ENCODE measurements at regions not wholly inside any gene's neighbourhood (a gene's known extent, or its start where the extent isn't known, plus 50 kb on each side); places are given as distances from the start of the nearest gene placed in this dataset.

DNA sequence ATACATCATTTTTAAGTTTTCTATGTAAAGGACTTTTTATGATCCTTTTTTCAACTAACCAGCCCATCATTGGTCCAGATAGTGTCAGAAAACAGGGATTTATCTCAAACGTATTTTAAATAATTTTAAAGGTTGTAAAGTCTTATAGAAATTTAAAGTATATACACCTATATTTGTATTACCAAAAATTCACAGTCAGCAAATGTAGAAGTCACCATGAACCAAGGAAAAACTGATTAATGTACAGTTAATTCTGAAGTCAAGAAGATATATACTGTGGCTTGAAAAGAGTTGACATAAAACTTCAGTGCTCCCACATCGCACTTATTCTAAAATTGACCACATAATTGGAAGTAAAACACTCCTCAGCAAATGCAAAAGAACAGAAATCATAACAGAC, 52.4 kb upstream of the MAP2 start:
- POLR2A ChIA-PET (ENCODE audit: partially characterized antibody) = no interaction called here
- no peaks in the 10 kb centered on the region for H3K23me2 ChIP-seq (ENCODE audit: low read depth, low read length)

More for the DNA sequence above, 52.4 kb upstream of the MAP2 start:
- TF ChIP-seq EGR1 (IDR thresholded peaks at IDR 0.05; ENCODE audit: borderline replicate concordance, low read depth, low read length) = no peak
- TF ChIP-seq PHF8 (conservative IDR thresholded peaks at IDR 0.05; ENCODE audit: low read depth, low read length) = no peak
- TF ChIP-seq CEBPB (IDR thresholded peaks at IDR 0.05; ENCODE audit: low read depth, low read length) = no peak
- no peak for TF ChIP-seq MAFK (IDR thresholded peaks at IDR 0.05; ENCODE audit: low read depth, low read length)
- TF ChIP-seq HDAC6 (IDR thresholded peaks at IDR 0.05; ENCODE audit: low read depth, low read length) = no peak
- no peak for TF ChIP-seq BCL11A (IDR thresholded peaks at IDR 0.05; ENCODE audit: low read depth in 2 of 2, low read length in 2 of 2)
- TF ChIP-seq BRCA1 (IDR thresholded peaks at IDR 0.05; ENCODE audit: low read depth, low read length) = no peak
- no peak for TF ChIP-seq TAF1 (IDR thresholded peaks at IDR 0.05; ENCODE audit: low read depth, low read length)
- TF ChIP-seq, protein P1, sequence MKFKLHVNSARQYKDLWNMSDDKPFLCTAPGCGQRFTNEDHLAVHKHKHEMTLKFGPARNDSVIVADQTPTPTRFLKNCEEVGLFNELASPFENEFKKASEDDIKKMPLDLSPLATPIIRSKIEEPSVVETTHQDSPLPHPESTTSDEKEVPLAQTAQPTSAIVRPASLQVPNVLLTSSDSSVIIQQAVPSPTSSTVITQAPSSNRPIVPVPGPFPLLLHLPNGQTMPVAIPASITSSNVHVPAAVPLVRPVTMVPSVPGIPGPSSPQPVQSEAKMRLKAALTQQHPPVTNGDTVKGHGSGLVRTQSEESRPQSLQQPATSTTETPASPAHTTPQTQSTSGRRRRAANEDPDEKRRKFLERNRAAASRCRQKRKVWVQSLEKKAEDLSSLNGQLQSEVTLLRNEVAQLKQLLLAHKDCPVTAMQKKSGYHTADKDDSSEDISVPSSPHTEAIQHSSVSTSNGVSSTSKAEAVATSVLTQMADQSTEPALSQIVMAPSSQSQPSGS (IDR thresholded peaks at IDR 0.05; ENCODE audit: low read length) = no peak
- no peak for TF ChIP-seq RFX5 (IDR thresholded peaks at IDR 0.05; ENCODE audit: borderline replicate concordance, low read depth, low read length)
- TF ChIP-seq JUND (IDR thresholded peaks at IDR 0.05; ENCODE audit: low read length) = no peak
- no peak for TF ChIP-seq CHD2 (IDR thresholded peaks at IDR 0.05; ENCODE audit: low read length)
- no peak for TF ChIP-seq RAD21 (IDR thresholded peaks at IDR 0.05 in 1 of 2, conservative IDR thresholded peaks at IDR 0.05 in 1 of 2; ENCODE audit: low read depth in 2 of 2, low read length in 2 of 2)
- no peak for TF ChIP-seq GABPA (IDR thresholded peaks at IDR 0.05; ENCODE audit: borderline replicate concordance, insufficient read depth, low read length)
- no peak overlapping the region for H2BK5ac ChIP-seq (ENCODE audit: low read depth, low read length)
- H4K20me1 ChIP-seq (replicated peaks in 1 of 2; ENCODE audit: control insufficient read depth in 1 of 2, insufficient read depth in 2 of 2, low read length in 2 of 2) = no peaks in the 10 kb centered on the region
- H3K4ac ChIP-seq (replicated peaks; ENCODE audit: insufficient read length, low read depth, low read length) = no peak overlapping the region
- no peak overlapping the region for H4K5ac ChIP-seq (ENCODE audit: insufficient read length, low read depth, low read length)
- 88% methylated on average over 2 of the region's 2 CpGs; no CpG with 5 or more reads in 1 of the 2 experiments for WGBS, 2 experiments (ENCODE audit: extremely low coverage in 1 of 2, insufficient coverage in 1 of 2, insufficient read length in 1 of 2, insufficient replicate concordance in 2 of 2, low coverage in 1 of 2, low lambda C conversion rate in 2 of 2, missing lambda C conversion rate in 1 of 2)
- FAIRE-seq = no peak
- no peaks in the 10 kb centered on the region for H3K27me3 ChIP-seq (replicated peaks in 1 of 4; ENCODE audit: control insufficient read depth in 3 of 4, extremely low read depth in 1 of 4, insufficient read depth in 3 of 4, low read length in 3 of 4)
- no peak overlapping the region for H4K91ac ChIP-seq (replicated peaks; ENCODE audit: insufficient read length, low read length)
- H2BK12ac ChIP-seq (ENCODE audit: low read depth, low read length) = no peak overlapping the region
- H2BK120ac ChIP-seq (replicated peaks; ENCODE audit: low read depth, low read length) = no peak overlapping the region
- H3K79me2 ChIP-seq (ENCODE audit: control insufficient read depth in 1 of 2, insufficient read depth in 2 of 2, low read length in 2 of 2) = no peaks in the 10 kb centered on the region
- no peak for DNase-seq (ENCODE audit: low read depth in 1 of 2, low spot score in 2 of 2)
- H2AK5ac ChIP-seq (ENCODE audit: low read depth, low read length) = no peak overlapping the region
- H3K36me3 ChIP-seq (ENCODE audit: control insufficient read depth in 2 of 4, insufficient read depth in 4 of 4, low read length in 3 of 4) = no peaks in the 10 kb centered on the region
- no peak overlapping the region for H2BK15ac ChIP-seq (ENCODE audit: low read length)
- H3K27ac ChIP-seq (ENCODE audit: low read depth, low read length) = no peak overlapping the region
- H3K79me1 ChIP-seq (ENCODE audit: low read depth, low read length) = no peaks in the 10 kb centered on the region
- no peak overlapping the region for H3K4me3 ChIP-seq (ENCODE audit: extremely low read depth in 1 of 4, insufficient read depth in 2 of 4, low read depth in 3 of 4, low read length in 4 of 4)
- no peak overlapping the region for H2AFZ ChIP-seq (ENCODE audit: low read length)
- H4K8ac ChIP-seq (ENCODE audit: extremely low read depth, insufficient read depth, low read length) = no peak overlapping the region
- no peak overlapping the region for H3K23ac ChIP-seq (ENCODE audit: insufficient read length)
- no peak overlapping the region for H3K56ac ChIP-seq (replicated peaks; ENCODE audit: insufficient read length, low read depth, low read length)
- no peak overlapping the region for H3K4me2 ChIP-seq (ENCODE audit: insufficient read depth in 1 of 2, low read depth in 2 of 2, low read length in 2 of 2)
- no peaks in the 10 kb centered on the region for H3K4me1 ChIP-seq (replicated peaks in 1 of 4; ENCODE audit: control insufficient read depth in 3 of 4, insufficient read depth in 4 of 4, low read length in 3 of 4)
- H3K9ac ChIP-seq (replicated peaks in 1 of 4; ENCODE audit: extremely low read depth in 1 of 4, low read depth in 3 of 4, low read length in 3 of 4) = no peak overlapping the region
- CTCF ChIA-PET (ENCODE audit: partially characterized antibody) = interaction anchor here (1.6 kb wide), 1 partner anchor 37 kb away, joined by 6 read pairs; no protein-coding TSS in a partner anchor
- no peak overlapping the region for H3K14ac ChIP-seq (ENCODE audit: insufficient read length)
- no peak overlapping the region for H2BK20ac ChIP-seq (ENCODE audit: low read length)
- no peak overlapping the region for H3K18ac ChIP-seq (ENCODE audit: extremely low read depth, low read length)
- no peaks in the 10 kb centered on the region for H3K9me3 ChIP-seq (ENCODE audit: insufficient read depth in 2 of 2, low read depth in 1 of 2, low read length in 1 of 2)
